Progenitor cell of endocrine pancreas (in vitro differentiated cells): ENCODE measurements at regions not wholly inside any gene's neighbourhood (a gene's known extent, or its start where the extent isn't known, plus 50 kb on each side); places are given as distances from the start of the nearest gene placed in this dataset.

Experiments
- DNase-seq: peaks from one replicate; pipeline ENCODE4 v3.0.0; 2021; ENCODE audit warnings: low spot score; ENCODE audit not compliant: unreplicated experiment
- H3K27ac Mint-ChIP-seq: 2 replicates; pipeline ENCODE4 v1.8.0; 2021; ENCODE audit warnings: mild to moderate bottlenecking, moderate library complexity, mixed read lengths
- H3K27me3 Mint-ChIP-seq: 2 replicates; pipeline ENCODE4 v1.8.0; 2021; ENCODE audit warnings: mixed read lengths
- H3K36me3 Mint-ChIP-seq: 2 replicates; pipeline ENCODE4 v1.8.0; 2022; ENCODE audit warnings: mixed read lengths; ENCODE audit not compliant: insufficient read depth
- H3K4me1 Mint-ChIP-seq: 2 replicates; pipeline ENCODE4 v1.8.0; 2021; ENCODE audit warnings: low read depth, mixed read lengths
- H3K4me3 Mint-ChIP-seq: 2 replicates; pipeline ENCODE4 v1.8.0; 2021; ENCODE audit warnings: low read depth, mild to moderate bottlenecking, moderate library complexity, mixed read lengths
- H3K9me3 Mint-ChIP-seq: 2 replicates; pipeline ENCODE4 v1.8.0; 2021; ENCODE audit warnings: low read depth, mixed read lengths
- TF ChIP-seq, protein P1 (sequence below): fragments of 200-600 bp; sonication (generic); IDR thresholded peaks from one replicate; pipeline ENCODE4 v1.5.0; 2021; ENCODE audit warnings: antibody characterized with exemption, mild to moderate bottlenecking; ENCODE audit not compliant: unreplicated experiment

- TF ChIP-seq, protein P1, sequence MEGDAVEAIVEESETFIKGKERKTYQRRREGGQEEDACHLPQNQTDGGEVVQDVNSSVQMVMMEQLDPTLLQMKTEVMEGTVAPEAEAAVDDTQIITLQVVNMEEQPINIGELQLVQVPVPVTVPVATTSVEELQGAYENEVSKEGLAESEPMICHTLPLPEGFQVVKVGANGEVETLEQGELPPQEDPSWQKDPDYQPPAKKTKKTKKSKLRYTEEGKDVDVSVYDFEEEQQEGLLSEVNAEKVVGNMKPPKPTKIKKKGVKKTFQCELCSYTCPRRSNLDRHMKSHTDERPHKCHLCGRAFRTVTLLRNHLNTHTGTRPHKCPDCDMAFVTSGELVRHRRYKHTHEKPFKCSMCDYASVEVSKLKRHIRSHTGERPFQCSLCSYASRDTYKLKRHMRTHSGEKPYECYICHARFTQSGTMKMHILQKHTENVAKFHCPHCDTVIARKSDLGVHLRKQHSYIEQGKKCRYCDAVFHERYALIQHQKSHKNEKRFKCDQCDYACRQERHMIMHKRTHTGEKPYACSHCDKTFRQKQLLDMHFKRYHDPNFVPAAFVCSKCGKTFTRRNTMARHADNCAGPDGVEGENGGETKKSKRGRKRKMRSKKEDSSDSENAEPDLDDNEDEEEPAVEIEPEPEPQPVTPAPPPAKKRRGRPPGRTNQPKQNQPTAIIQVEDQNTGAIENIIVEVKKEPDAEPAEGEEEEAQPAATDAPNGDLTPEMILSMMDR: no peak
- Mint-ChIP-seq H3K27me3 (peaks cover 4% of the 10 kb centered on the region), H3K9me3 (peaks cover 30% of the 10 kb centered on the region), H3K36me3 (peaks cover 4% of the 10 kb centered on the region), H3K27ac (no peak overlapping the region), H3K4me1 (no peaks in the 10 kb centered on the region), H3K4me3 (no peak overlapping the region)
- no peak for DNase-seq
These were observed 329.4 kb downstream of the OTUD1 start for GRCh38 chr10:23768281-23768680.

DNA sequence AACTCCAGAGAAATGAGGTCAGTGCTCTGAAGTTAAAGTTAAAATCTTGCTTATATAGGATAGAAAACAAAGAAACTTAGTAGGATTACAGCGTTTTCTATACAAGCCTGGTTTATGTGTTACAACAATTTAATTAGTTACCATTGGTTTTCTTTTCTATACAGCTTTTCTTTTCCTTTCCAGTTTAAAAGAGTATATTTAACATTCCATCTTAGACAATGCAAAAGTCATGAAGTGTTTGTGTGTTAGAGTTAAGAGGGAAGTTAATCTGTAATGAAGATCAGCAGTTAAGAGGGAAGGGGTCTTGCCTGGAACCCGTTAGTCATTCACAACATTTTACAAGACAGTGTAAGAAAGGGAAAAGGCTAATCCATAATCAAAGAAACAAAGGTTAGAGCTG is 338.3 kb downstream of the OTUD1 start:
- DNase-seq: no peak
- TF ChIP-seq, protein P1: no peak
- Mint-ChIP-seq H3K4me1 (peaks cover 17% of the 10 kb centered on the region), H3K27me3 (no peaks in the 10 kb centered on the region), H3K36me3 (no peaks in the 10 kb centered on the region), H3K9me3 (peaks cover 12% of the 10 kb centered on the region), H3K27ac (peak overlapping the region; percentile 23), H3K4me3 (no peak overlapping the region)

DNA sequence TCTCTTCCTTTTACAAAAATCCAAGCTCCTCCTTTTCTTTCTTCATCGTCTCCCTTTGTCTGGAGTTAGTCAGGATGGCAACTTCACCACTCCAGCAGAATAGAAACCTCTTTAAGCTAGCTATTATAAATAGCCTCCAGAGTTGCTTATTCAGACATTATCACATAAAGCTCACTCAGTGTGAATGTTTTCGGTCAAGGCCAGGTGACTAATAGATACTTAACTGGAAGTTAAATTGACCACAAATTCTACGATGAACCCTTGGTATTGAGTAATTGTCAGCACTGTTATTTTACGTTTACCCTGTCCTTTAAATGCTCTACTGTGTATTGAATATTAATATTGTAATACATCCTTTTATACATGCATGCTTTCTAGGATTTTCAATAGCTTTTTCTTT is 340.4 kb downstream of the OTUD1 start:
- Mint-ChIP-seq H3K9me3 (peaks cover 13% of the 10 kb centered on the region), H3K27me3 (no peaks in the 10 kb centered on the region), H3K4me1 (peaks cover 23% of the 10 kb centered on the region), H3K27ac (no peak overlapping the region), H3K4me3 (no peak overlapping the region), H3K36me3 (no peaks in the 10 kb centered on the region)
- no peak for DNase-seq
- TF ChIP-seq, protein P1: no peak

DNA sequence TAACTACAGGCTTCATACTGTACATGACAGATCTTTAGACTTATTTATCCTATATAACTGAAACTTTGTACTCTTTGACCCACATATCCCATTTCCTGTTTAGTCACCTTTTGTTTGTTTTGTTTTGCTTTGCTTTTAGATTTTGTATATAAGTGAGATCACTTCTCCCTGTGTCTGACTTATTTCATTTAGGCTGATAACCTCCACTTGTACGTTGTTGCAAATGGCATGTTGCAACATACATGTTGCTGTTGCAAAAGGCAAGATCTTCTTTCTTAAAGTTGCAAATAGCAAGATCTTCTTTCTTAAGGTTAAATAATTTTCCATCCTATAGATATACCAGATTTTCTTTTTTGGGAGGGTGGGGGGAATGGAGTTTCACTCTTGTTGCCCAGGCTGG is 341.5 kb downstream of the OTUD1 start:
- Mint-ChIP-seq H3K4me3 (no peak overlapping the region), H3K9me3 (peaks cover 13% of the 10 kb centered on the region), H3K36me3 (no peaks in the 10 kb centered on the region), H3K4me1 (peaks cover 25% of the 10 kb centered on the region), H3K27ac (no peak overlapping the region), H3K27me3 (no peaks in the 10 kb centered on the region)
- DNase-seq: no peak
- TF ChIP-seq, protein P1: no peak

- TF ChIP-seq, protein P1: no peak
- Mint-ChIP-seq H3K4me3 (no peak overlapping the region), H3K4me1 (peaks cover 10% of the 10 kb centered on the region), H3K36me3 (no peaks in the 10 kb centered on the region), H3K9me3 (peaks cover 5% of the 10 kb centered on the region), H3K27me3 (no peaks in the 10 kb centered on the region), H3K27ac (no peak overlapping the region)
- no peak for DNase-seq
These were observed 347.7 kb downstream of the OTUD1 start for GRCh38 chr10:23786594-23786993.
